Glutamatergic neuron (in vitro differentiated cells): ENCODE measurements at regions not wholly inside any gene's neighbourhood (a gene's known extent, or its start where the extent isn't known, plus 50 kb on each side); places are given as distances from the start of the nearest gene placed in this dataset.

ENCODE experiments used
- DNase-seq: peaks from one replicate; pipeline ENCODE4 v3.0.0; 2022
- H3K27ac Mint-ChIP-seq: one replicate; pipeline ENCODE4 v1.8.0; 2020; ENCODE audit warnings: mild to moderate bottlenecking, mixed read lengths, inconsistent platforms; ENCODE audit not compliant: unreplicated experiment
- H3K27me3 Mint-ChIP-seq: one replicate; pipeline ENCODE4 v1.8.0; 2020; ENCODE audit warnings: mild to moderate bottlenecking, moderate library complexity, mixed read lengths, inconsistent platforms; ENCODE audit not compliant: unreplicated experiment
- H3K36me3 Mint-ChIP-seq: one replicate; pipeline ENCODE4 v1.8.0; 2020; ENCODE audit warnings: mild to moderate bottlenecking, mixed read lengths, inconsistent platforms; ENCODE audit not compliant: unreplicated experiment
- H3K4me1 Mint-ChIP-seq: one replicate; pipeline ENCODE4 v1.8.0; 2020; ENCODE audit warnings: mild to moderate bottlenecking, low read depth, mixed read lengths, inconsistent platforms; ENCODE audit not compliant: unreplicated experiment
- H3K4me3 Mint-ChIP-seq: one replicate; pipeline ENCODE4 v1.8.0; 2020; ENCODE audit warnings: mild to moderate bottlenecking, mixed read lengths, inconsistent platforms; ENCODE audit not compliant: unreplicated experiment
- H3K9me3 Mint-ChIP-seq: one replicate; pipeline ENCODE4 v1.8.0; 2020; ENCODE audit warnings: mild to moderate bottlenecking, moderate library complexity, mixed read lengths, inconsistent platforms; ENCODE audit not compliant: unreplicated experiment
- TF ChIP-seq, protein P1 (sequence below): fragments of 200-600 bp; sonication (generic); IDR thresholded peaks from one replicate; pipeline ENCODE4 v1.5.0; 2021; ENCODE audit not compliant: partially characterized antibody, unreplicated experiment

DNA sequence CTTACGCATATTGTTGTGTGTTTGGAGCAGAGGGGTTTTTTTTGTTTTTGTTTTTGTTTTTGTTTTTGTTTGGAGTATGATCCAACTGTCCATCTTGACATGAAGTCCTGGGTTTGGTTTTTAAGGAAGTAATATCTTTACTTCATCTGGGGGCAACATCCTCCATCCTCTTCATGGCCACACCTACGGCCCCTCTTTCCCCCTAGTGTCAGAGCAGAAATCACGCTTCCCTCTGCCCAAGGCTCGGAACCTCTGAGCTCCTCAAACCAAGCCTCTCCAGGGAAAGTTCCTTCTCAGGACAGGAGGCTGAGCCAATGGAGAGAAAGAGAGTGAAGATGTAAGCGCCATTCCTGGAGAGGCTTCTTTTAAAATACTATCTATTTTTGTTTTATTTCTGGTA is 58.6 kb upstream of the PDX1 start:
- H3K4me1 Mint-ChIP-seq = peaks cover 7% of the 10 kb centered on the region

DNA sequence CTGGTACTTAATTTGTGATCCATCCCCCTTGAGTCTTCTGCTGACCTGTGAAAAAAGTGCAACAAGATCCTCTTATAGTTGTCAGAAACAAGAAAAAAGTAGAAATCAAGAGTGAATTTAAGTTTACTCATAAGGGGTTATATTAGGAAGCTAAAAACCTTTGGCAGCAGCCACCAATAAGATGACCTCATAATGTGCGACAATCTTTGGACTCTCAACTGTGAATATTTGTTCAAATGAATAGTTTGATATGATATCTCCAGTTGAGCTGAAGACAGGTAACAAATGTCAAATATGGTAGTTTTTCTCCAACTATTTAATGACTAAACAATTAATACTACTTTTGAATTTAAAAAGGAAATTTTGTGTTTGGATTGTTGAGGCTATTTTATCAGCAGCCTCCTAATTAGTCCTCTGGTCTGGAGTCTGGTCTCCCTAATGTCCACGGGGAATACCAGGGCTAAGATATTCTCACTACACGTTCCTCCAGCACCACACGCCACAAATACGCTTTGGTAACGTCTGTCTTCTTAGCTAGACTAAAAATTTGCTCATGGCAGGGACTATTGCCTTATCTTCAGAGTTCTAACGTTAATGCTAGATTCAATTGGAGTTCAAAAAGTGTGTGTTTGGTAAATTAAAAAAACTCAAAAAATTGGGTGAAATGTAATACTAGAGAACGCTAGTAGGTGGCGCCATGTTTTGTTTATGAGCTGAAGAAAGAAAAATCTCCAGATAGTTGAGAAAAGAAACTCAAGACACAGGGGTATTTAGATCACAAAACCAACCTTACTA is 51.0 kb upstream of the PDX1 start:
- no peaks in the 10 kb centered on the region for H3K36me3 Mint-ChIP-seq
- no peak for DNase-seq
- TF ChIP-seq, protein P1, sequence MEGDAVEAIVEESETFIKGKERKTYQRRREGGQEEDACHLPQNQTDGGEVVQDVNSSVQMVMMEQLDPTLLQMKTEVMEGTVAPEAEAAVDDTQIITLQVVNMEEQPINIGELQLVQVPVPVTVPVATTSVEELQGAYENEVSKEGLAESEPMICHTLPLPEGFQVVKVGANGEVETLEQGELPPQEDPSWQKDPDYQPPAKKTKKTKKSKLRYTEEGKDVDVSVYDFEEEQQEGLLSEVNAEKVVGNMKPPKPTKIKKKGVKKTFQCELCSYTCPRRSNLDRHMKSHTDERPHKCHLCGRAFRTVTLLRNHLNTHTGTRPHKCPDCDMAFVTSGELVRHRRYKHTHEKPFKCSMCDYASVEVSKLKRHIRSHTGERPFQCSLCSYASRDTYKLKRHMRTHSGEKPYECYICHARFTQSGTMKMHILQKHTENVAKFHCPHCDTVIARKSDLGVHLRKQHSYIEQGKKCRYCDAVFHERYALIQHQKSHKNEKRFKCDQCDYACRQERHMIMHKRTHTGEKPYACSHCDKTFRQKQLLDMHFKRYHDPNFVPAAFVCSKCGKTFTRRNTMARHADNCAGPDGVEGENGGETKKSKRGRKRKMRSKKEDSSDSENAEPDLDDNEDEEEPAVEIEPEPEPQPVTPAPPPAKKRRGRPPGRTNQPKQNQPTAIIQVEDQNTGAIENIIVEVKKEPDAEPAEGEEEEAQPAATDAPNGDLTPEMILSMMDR = peak; percentile 68
- H3K27ac Mint-ChIP-seq = no peak overlapping the region
- H3K9me3 Mint-ChIP-seq = no peaks in the 10 kb centered on the region
- no peaks in the 10 kb centered on the region for H3K27me3 Mint-ChIP-seq
- H3K4me1 Mint-ChIP-seq = no peaks in the 10 kb centered on the region
- H3K4me3 Mint-ChIP-seq = no peak overlapping the region

More for the DNA sequence above, 58.6 kb upstream of the PDX1 start:
- peaks cover 5% of the 10 kb centered on the region for H3K27me3 Mint-ChIP-seq
- no peak for DNase-seq
- H3K27ac Mint-ChIP-seq = no peak overlapping the region
- no peaks in the 10 kb centered on the region for H3K36me3 Mint-ChIP-seq
- TF ChIP-seq, protein P1 = no peak
- no peak overlapping the region for H3K4me3 Mint-ChIP-seq
- peaks cover 6% of the 10 kb centered on the region for H3K9me3 Mint-ChIP-seq

DNA sequence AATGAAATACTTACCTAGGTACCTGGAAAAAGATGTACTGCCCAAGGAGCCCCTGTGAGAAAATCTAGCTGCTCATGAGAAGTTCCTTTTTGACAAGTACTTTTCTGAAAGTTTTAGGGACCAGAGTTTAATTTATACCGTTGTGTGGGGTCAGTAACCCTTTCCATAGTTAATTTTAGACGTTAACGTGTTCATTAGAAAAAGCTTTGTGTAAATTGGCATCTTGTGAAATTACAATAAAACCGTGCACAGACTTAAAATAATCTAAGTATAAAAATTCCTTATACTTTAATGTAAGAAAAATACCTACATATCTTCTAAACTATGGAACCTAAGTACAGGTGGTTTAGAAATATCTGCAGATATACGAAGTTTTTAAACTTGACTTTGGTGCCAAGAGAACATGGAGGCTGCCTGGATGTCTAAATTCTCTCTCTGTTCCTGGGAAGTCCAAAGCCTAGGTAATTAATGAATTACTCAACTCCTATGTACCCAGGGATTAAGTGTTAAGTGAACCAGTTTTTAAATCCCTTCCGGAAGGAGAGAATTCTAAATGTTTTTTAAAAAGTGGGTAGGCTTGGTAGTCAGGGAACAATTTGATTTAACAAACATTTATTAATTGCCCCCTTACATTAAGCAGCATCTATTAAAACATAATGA is 50.2 kb upstream of the PDX1 start:
- H3K36me3 Mint-ChIP-seq = no peaks in the 10 kb centered on the region
- no peaks in the 10 kb centered on the region for H3K27me3 Mint-ChIP-seq

More for the DNA sequence above, 50.2 kb upstream of the PDX1 start:
- TF ChIP-seq, protein P1 = no peak
- Mint-ChIP-seq H3K4me3 (no peak overlapping the region), H3K27ac (no peak overlapping the region), H3K9me3 (no peaks in the 10 kb centered on the region), H3K4me1 (no peaks in the 10 kb centered on the region)
- DNase-seq = no peak
